NCI-H82 treated with DMSO at 0.1 percent for 48 hours (cell line): ENCODE measurements at regions not wholly inside any gene's neighbourhood (a gene's known extent, or its start where the extent isn't known, plus 50 kb on each side); places are given as distances from the start of the nearest gene placed in this dataset.
A peak's percentile ranks its signal among the peaks of the same experiment; 100 is the strongest.
"Not testable (repeated sequence)": the region's sequence is repeated elsewhere in the genome, so short reads cannot be mapped to it uniquely, and the experiment has no call there.

Source experiments
- DNase-seq: peaks from one replicate; lab custom pipeline; 2025; ENCODE audit not compliant: unreplicated experiment; lab: John Stamatoyannopoulos, UW

DNA sequence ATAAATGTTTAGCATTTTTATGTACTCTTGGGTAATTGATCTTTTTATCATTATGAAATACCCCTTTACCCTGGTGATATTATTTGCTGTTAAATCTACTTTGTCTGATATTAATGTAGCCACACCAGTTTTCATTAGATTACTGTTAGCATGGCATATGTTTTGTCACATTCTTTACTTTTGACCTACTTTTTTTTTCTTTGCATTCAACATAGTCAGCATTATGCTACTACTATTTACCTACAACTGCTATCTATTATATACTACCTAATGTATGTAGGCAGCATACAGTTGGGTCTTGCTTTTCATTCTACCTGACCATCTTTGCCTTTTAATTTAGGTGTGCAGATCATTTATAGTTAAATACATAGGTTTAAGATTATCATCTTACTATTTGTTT, 1429.6 kb upstream of the ALCAM start:
- DNase-seq: no peak

DNA sequence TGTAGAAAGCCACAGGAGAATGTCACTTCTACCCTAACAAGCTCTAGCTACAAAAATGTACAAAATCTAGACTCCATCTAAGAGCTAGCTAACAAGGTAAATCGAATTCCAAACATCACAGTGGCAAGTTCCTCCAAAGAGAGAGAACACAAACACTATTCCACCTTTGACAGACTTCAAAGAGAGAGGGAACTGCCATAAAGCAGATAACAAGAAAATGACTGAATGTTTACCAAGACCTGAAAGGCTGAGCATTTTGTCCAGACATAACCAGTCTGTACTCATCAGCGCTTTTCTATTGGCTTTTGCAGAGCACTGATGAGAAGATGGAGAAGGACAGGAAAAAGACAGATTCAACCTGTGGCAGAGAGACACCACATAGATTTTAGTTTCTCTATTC, 1419.6 kb upstream of the ALCAM start:
- no peak for DNase-seq

DNA sequence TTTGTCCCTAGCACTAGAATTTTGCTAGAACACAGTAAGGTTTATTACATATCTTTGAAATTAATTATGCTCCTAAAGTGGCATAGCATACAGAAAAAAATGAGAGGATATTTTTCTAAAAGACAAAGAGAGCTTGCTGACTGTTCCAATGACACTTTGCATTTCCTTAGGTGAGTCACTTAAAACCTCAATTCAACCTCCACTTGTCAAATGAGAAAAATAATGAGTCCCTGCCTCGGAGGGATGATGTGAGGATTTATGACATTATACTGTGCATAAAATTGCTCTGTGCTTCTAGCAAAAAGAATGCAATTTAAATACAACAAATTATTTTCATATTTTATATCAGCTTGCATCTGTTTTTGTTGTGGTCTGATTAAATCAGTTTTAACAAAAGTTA, 1417.0 kb upstream of the ALCAM start:
- DNase-seq: no peak

DNA sequence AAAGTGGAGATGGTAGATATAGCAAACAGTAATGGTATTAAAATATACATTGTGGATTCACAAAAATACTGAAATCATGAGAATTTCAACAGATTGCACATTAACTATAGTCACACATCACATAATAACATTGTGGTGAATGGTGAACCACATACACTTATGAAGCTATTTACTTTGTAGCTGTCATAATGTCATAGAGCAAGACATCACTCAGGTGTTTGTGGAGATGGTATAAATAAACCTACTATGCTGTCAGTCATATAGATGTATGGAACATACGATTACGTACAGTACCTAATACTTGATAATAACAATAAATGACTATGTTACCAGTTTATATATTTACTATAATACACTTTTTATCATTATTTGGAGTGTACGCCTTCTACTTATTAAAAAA, 1416.0 kb upstream of the ALCAM start:
- no peak for DNase-seq

DNA sequence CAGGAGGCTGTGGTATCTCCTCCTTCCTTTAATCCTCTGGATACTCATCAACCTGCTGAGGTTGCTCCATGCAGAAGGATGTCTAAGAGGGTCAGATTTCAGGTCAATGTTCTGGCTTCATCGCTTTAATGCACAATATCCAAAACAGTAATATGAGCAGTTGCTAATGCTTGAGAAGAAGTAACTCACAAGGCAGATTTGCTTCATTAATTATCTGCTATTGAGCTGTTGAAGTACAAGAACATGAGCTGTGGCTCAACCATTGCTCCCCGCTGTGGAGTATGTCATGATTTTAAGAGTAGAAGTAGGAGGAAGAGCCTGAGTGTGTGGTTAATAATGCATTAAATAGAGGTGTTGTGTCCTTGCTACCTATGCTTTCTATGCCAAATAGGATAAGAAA, 1412.9 kb upstream of the ALCAM start:
- DNase-seq: no peak

DNA sequence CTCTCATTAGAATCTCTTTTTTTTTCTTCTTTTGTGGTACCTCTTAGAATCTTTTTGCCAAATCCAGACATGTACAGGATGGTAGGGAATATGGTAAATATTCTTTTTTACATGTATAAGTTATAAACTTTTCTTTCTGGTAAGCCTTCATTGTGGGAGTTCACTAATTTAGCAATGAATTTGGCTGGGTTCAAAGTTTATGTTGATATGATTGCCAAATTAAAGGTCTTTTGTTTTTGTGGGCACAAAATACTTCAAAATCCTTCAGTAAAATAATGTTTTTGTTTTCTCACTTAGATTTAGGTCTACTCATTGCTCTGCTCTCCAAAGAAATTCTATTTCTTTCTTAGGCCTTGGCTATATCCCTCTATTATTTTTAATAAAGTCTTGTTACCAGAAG, 1405.9 kb upstream of the ALCAM start:
- no peak for DNase-seq

DNA sequence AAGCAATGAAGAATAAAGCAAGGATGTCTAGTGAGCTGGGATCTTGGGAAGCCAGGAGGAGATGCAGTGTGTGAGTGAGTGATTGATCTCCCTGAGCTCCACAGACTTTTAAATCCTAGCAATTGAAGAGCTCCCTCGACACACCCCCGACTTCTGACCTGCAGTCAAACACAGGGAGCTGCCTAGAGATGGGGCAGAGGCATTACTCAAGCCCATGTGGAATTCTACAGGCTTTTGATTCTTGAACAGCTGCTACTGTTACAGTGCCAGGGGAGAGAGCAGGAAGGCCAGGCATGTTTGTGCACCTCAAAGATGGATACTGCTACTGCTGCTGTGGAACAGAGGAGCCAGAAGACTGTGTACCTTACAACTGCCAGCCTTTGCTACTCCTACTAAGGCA, 1403.1 kb upstream of the ALCAM start:
- DNase-seq: no peak

DNA sequence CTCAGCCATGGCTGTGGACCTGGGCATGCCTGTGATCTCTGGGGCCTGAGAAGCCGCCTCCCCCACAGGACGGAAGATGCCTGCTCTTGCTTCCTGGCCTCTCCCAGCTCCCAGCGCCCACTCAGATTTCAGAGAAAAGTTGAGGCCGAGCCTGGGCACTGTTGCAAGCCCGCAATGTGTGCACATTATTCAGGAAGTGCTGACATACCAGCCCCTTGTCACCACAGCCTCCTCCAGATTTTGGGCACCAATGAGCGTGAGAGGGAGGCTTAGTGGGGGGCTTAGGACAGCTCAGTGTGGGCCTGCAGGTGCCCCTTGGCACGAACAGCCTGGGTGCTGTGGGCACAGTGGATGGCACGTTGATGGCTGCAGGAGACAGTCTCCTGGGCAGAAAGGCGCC, 1400.9 kb upstream of the ALCAM start:
- no peak for DNase-seq

DNA sequence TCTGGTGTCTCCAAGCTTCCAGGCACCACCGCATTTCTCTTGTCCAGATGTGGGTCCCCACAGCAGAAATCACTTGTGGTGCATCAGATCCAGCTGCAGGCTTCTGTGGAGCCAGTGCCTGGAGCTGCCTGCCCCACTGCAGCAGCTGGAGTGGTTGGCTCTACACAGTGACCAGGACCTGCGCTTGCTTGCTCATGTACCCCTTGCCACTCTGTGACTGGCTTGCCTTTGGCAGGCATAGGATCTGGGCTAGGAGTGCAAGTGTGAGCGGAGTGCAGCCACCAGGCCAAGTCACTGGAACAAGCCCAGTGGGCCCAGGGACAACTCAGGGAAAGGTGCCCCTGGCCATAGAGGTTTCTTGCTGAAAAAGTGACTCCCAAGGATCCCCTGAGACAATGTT, 1400.0 kb upstream of the ALCAM start:
- no peak for DNase-seq

DNA sequence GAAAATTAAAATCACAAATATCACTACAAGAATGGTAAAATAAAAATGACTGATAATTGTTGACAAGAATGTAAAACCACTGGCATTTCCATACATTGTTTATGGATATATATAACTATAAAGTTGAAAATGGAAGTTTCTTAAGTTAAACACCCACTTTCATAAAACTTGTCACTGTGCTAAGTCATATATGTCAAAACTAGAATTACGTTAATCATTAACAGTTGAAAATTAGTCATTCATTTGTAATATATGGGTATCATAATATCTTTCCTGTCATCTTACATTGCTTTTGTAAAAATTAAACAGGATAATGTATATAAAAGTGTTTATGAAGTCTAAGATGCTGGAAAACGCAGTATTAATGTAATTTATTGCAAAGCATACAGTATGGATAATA, 1398.6 kb upstream of the ALCAM start:
- no peak for DNase-seq

DNA sequence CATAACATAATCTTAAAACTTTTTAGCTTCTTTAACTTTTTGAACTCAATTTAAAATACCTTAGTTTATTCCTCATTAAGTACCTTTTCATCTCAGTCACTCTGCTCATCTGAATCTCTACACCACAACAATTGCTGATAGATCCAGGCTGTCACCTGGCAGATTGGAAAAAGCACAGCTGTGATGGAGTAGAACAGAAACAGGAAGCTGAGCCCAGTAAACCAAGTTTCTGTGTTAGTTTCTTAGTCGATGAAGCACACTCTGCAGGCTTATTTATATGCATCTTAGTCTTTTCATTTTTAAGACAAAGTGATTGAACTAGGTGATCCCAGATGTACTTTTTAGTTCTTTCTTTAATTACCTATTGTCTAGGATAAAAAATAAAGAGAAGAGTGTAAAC, 1398.0 kb upstream of the ALCAM start:
- DNase-seq: no peak

DNA sequence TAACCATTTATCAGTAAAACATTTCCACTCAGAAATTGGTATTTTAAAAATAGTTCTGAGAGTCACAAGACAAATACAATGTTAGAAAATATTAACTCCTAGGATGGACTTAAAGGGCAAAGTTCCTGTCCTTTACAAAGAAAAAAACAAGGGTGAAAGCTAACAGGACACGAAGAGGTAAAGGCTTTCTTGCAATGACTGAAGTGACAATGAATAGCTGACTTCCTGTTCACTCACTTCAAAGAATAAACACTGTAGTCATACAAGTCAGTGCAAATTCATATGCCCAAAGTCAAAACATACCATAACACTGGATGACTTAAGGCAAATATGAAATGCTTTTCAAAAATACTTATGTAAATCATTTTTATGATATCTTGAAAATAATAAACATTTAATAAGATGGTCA, 1389.8 kb upstream of the ALCAM start:
- DNase-seq: no peak

DNA sequence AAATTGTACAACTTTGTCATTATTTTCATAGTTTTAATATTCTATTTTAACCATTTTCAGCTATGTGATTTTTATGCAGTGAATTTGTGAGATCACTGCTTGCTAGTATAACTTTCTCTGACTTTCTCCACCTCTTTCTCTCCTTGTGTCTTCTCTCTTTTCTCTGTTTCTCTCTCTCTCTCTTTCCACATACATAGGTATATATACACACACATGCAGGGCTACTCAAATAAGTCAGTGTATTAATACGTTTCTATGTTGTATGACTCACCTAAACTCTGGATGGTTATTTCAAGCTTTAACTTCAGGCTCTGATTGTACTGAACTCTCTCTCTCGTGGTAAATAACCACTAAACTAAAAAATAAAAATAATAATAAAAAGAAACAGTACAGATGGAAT, 1389.3 kb upstream of the ALCAM start:
- DNase-seq: no peak

DNA sequence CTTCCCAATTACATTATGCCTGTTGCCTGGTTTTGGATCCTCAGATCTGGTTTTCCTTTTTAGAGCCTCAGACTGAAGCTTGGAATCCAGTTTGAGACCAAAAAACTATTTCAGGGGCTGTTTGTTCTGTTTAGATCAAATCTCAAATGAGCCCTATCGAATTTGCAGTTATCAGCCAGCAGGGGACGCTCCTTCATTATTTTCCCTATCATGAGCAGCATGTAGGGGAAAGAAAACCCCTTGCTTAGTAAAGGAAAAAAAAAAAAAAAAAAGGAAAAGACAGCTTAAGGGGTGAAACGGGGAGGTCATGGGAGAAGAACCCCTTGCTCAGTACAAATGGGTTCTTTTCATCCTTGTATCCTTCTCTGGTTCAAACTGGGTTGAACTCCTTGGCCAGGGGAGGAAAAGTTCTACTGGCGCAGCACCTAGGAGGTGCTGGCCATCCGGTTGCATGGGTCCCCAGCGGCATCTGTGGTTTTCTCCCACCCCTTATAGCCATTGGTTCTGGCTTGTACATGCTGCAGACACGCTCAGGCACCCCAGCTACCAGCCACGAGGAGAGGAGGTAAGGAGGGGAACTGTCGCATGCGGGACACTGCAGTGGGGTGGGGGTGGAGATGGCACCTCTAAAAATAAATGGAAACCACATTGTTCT, 1375.1 kb upstream of the ALCAM start:
- DNase-seq: peak; percentile 11

DNA sequence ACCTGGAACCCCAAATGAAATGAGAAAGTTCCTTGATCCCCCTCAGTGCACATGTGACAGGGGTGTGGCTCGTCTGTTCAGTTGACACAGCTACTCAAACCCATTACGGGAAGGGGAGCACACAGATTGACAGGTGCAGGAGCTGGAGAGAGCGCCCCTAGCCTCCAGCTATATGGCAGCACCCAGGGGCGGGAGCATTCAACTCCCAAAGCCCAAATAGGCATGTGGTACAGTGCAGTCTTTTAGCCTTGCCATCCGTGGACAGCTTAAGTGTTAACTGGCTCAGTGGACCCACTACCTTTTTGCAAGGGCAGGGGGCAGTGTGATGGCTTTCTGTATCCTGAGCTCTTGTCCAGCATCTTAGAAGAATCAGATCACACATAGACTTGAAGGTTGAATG, 1374.2 kb upstream of the ALCAM start:
- no peak for DNase-seq

DNA sequence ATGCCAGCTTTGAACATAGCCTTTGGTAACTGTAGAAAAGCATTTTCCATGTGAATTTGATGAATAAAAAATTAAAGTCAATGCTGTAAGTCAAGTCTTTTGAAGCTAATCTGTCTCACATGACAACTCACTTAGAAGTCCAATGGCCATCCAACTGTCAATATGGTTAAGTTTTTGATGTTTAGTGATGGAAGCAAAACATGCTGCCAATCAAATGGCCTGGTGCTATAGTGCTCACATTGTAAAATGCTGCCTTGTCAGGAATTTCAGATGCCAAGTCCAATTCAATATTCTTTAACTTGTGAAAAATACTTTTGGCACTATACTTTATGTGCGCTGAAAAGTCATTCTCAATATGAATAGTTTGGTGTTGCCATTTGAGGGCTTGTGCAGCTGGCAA, 1361.8 kb upstream of the ALCAM start:
- no peak for DNase-seq

DNA sequence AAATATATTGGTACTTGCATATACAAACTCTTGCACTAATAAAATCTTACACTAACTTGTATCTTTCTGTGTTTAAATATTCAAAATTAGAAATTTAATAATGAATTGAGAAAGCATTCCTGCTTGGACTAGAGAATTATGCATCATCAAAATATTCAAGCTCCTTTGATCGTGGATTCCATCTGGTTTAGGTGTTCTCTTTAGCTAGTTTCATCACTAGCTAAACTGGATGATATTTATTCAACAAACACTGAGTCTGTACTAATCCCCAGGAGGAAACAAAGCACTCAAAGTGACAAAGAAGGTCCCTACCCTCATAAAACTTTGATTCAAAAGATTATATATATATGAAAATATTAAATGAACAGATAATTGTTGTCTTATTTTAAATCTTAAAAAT, 1360.9 kb upstream of the ALCAM start:
- no peak for DNase-seq

DNA sequence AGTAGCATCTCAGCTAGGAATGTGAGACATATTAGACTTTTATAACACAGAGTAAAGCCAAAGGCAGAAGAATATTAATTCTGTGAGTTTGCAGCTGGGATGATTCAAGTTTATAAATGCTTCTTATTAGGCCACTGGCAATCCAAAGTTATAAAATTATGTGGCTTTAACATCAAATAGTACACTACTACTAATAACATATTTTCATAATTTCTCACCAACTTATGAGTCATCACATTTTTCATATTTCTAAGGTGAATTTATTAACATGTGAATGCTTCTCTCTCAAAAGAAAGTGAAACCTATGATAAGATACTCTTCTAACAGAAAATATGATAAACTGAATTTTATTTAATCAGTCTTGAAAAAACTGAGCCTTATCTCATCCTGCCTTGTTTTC, 1348.2 kb upstream of the ALCAM start:
- no peak for DNase-seq

DNA sequence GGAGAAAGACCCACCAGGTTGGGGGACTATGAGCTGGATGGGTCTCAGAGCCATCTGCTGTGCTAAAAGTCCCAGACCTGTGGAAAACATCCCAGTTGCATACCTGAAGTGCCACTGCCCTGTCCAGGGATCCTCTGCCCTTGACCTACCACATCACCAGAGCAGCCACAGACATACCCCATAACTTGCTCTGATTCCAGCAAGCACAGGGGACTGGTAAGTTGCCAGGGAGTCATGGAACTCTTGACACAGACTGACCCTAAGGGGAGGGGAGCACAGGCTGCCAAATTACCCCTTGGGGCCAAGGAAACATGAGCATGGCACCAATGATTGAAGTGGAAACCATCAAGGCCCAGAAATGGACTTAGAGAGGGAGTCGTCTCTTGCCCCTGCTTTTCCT, 1335.1 kb upstream of the ALCAM start:
- no peak for DNase-seq

DNA sequence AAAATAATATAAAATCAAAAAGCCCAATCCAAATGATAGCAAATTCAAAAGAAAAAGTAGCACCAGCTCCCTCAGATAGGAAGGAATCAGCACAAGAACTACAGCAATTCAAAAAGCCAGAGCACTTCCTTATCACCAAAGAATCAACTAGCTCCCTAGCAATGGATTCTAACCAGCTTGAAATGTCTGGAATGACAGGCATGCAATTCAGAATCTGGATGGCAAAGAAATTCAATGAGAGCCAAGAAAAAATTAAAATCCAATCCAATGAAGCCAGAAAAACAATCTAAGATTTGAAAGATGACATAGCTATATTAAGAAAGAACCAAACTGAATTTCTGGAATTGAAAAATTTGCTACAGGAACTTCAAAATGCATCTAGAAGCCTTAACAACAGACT, 1334.4 kb upstream of the ALCAM start:
- no peak for DNase-seq

DNA sequence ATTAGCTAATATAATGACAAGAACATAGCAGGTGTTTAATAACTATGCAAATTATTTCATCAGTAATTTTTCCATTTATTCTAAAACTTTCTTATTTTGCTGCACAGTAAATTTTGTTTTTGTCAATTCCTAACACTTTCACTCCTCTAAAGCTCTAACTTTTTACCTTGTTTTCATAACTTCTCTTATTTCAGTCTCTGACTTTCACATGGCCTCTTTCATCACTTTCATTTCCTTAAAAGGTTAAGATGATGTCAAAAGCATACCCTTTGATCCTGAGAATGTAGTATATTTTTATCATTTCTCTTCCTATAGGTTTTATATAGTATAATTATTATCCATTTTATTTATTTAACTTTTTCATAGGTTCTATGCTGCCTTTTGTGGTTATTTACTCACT, 1325.8 kb upstream of the ALCAM start:
- DNase-seq: no peak

DNA sequence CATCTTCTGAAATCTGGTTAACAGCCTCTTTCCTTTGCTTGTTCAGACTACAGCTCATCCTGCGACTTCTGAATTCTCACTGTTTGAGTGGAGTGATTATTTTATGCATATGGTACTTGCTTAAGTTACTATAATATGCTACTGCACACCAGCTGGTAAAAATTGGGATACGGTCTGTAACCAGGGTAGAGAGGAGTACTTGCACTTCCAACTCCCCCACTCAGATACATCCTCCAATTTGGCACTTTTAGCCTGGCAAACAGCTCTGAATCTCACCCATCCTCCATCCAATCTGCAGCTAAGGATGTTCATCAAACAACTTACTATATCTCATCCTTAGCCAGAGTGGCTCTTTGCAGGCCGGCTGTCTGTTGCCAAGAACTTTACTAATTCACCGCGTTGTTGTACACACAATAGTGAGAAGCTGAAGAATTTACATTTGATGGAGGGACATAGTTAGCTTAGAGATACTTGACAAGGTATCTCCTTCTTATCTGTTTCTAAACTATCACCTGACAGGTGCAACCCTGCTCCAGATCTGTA, 1323.6 kb upstream of the ALCAM start:
- not testable (repeated sequence) for DNase-seq

DNA sequence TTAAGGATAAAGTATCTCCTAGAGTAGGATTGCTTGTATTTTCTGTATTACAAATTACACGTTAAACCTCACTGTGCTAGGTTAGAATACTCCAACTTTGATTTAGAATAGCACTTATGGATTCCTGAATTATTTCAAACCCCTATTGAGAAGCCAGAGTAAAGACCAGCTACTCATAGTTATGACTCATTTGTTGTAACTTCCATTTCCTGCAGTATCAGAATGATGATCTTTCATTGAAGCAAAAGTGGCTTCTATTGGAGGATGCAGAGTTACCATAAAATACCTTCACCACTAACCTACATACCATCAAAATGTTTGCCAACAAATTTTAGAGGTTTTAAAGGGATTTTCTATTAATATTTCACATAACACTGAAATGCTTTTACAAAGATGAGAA, 1322.7 kb upstream of the ALCAM start:
- DNase-seq: no peak
